ENCODE measurements at regions not wholly inside any gene's neighbourhood (a gene's known extent, or its start where the extent isn't known, plus 50 kb on each side); places are given as distances from the start of the nearest gene placed in this dataset.

GRCh38 chr12:127728285-127728684 lies 538.7 kb upstream of the TMEM132C start:
- no peak for DNase-seq
- H3K4me3 Mint-ChIP-seq = no peak overlapping the region
- no peaks in the 10 kb centered on the region for H3K4me1 Mint-ChIP-seq
- H3K9me3 Mint-ChIP-seq = peaks cover 3 to 6% of the 10 kb centered on the region in 2 donors
- no peak overlapping the region for H3K27ac Mint-ChIP-seq
- no peaks in the 10 kb centered on the region for H3K36me3 ChIP-seq (ENCODE audit: control insufficient read depth, insufficient read depth, low read length)
- H3K36me3 Mint-ChIP-seq = no peaks in the 10 kb centered on the region
- H3K27me3 ChIP-seq (ENCODE audit: control insufficient read depth, insufficient read depth, low read length) = no peaks in the 10 kb centered on the region
- H3K27ac ChIP-seq (ENCODE audit: low read length) = no peak overlapping the region
- no peak for ATAC-seq
- no peaks in the 10 kb centered on the region for H3K4me1 ChIP-seq (ENCODE audit: control insufficient read depth, insufficient read depth, low read length)
- no peak overlapping the region for H3K4me3 ChIP-seq (ENCODE audit: low read length)
- WGBS (ENCODE audit: insufficient coverage) = 69% methylated on average over 3 of the region's 3 CpGs
- peaks cover 2% of the 10 kb centered on the region for H3K9me3 ChIP-seq (ENCODE audit: control insufficient read depth, insufficient read depth, low read length)
- intact Hi-C loops (cut with micrococcal nuclease) = no loop called here
- H3K27me3 Mint-ChIP-seq (ENCODE audit: low read depth in 2 of 2) = no peaks in the 10 kb centered on the region
- no peak for TF ChIP-seq CTCF (IDR thresholded peaks at IDR 0.05)

GRCh38 chr12:127728729-127729128 lies 538.2 kb upstream of the TMEM132C start:
- Mint-ChIP-seq H3K27ac (no peak overlapping the region), H3K4me1 (no peaks in the 10 kb centered on the region), H3K36me3 (no peaks in the 10 kb centered on the region), H3K9me3 (peaks cover 5 to 6% of the 10 kb centered on the region in 2 donors), H3K4me3 (no peak overlapping the region), H3K27me3 (ENCODE audit: low read depth in 2 of 2) (no peaks in the 10 kb centered on the region)
- no peak overlapping the region for H3K4me3 ChIP-seq (ENCODE audit: low read length)
- no peak for ATAC-seq
- DNase-seq = no peak
- no peaks in the 10 kb centered on the region for H3K27me3 ChIP-seq (ENCODE audit: control insufficient read depth, insufficient read depth, low read length)
- H3K36me3 ChIP-seq (ENCODE audit: control insufficient read depth, insufficient read depth, low read length) = no peaks in the 10 kb centered on the region
- intact Hi-C loops (cut with micrococcal nuclease) = no loop called here
- WGBS (ENCODE audit: insufficient coverage) = 86% methylated on average over 5 of the region's 5 CpGs
- H3K4me1 ChIP-seq (ENCODE audit: control insufficient read depth, insufficient read depth, low read length) = no peaks in the 10 kb centered on the region
- no peak for TF ChIP-seq CTCF (IDR thresholded peaks at IDR 0.05)
- no peak overlapping the region for H3K27ac ChIP-seq (ENCODE audit: low read length)
- H3K9me3 ChIP-seq (ENCODE audit: control insufficient read depth, insufficient read depth, low read length) = no peaks in the 10 kb centered on the region

- Mint-ChIP-seq H3K4me3 (no peak overlapping the region), H3K27ac (no peak overlapping the region), H3K9me3 (peaks cover 5 to 6% of the 10 kb centered on the region in 2 donors), H3K27me3 (ENCODE audit: low read depth in 2 of 2) (no peaks in the 10 kb centered on the region), H3K36me3 (no peaks in the 10 kb centered on the region), H3K4me1 (no peaks in the 10 kb centered on the region)
- intact Hi-C loops (cut with micrococcal nuclease) = no loop called here
- WGBS (ENCODE audit: insufficient coverage) = 82% methylated on average over 1 of the region's 1 CpG
- Histone ChIP-seq H3K36me3 (ENCODE audit: control insufficient read depth, insufficient read depth, low read length) (no peaks in the 10 kb centered on the region), H3K9me3 (ENCODE audit: control insufficient read depth, insufficient read depth, low read length) (no peaks in the 10 kb centered on the region), H3K27me3 (ENCODE audit: control insufficient read depth, insufficient read depth, low read length) (no peaks in the 10 kb centered on the region), H3K4me3 (ENCODE audit: low read length) (no peak overlapping the region), H3K4me1 (ENCODE audit: control insufficient read depth, insufficient read depth, low read length) (no peaks in the 10 kb centered on the region), H3K27ac (ENCODE audit: low read length) (no peak overlapping the region)
- DNase-seq (no peak), ATAC-seq (no peak)
- TF ChIP-seq CTCF (IDR thresholded peaks at IDR 0.05) = no peak
These were observed 537.6 kb upstream of the TMEM132C start for GRCh38 chr12:127729381-127729780.

- H3K9me3 Mint-ChIP-seq = peaks cover 5 to 8% of the 10 kb centered on the region in 2 donors
- H3K4me1 ChIP-seq (ENCODE audit: control insufficient read depth, insufficient read depth, low read length) = no peaks in the 10 kb centered on the region
- H3K27ac ChIP-seq (ENCODE audit: low read length) = no peak overlapping the region
- DNase-seq (no peak), ATAC-seq (no peak)
- no peaks in the 10 kb centered on the region for H3K4me1 Mint-ChIP-seq
- peaks cover 5% of the 10 kb centered on the region for H3K9me3 ChIP-seq (ENCODE audit: control insufficient read depth, insufficient read depth, low read length)
- no peaks in the 10 kb centered on the region for H3K36me3 Mint-ChIP-seq
- no peaks in the 10 kb centered on the region for H3K27me3 ChIP-seq (ENCODE audit: control insufficient read depth, insufficient read depth, low read length)
- no peak overlapping the region for H3K27ac Mint-ChIP-seq
- no peaks in the 10 kb centered on the region for H3K36me3 ChIP-seq (ENCODE audit: control insufficient read depth, insufficient read depth, low read length)
- WGBS (ENCODE audit: insufficient coverage) = 67% methylated on average over 5 of the region's 7 CpGs
- TF ChIP-seq CTCF (IDR thresholded peaks at IDR 0.05) = no peak
- H3K4me3 Mint-ChIP-seq = no peak overlapping the region
- no peak overlapping the region for H3K4me3 ChIP-seq (ENCODE audit: low read length)
- no peaks in the 10 kb centered on the region for H3K27me3 Mint-ChIP-seq (ENCODE audit: low read depth in 2 of 2)
- intact Hi-C loops (cut with micrococcal nuclease) = no loop called here
These were observed 535.3 kb upstream of the TMEM132C start for GRCh38 chr12:127731657-127732056.

Measured in natural killer cell (primary cell).